Colonic mucosa (tissue), 4 donors: ENCODE measurements at regions not wholly inside any gene's neighbourhood (a gene's known extent, or its start where the extent isn't known, plus 50 kb on each side); places are given as distances from the start of the nearest gene placed in this dataset.

Experiments
- DNase-seq: peaks from one replicate; pipeline ENCODE4 v3.0.0-alpha.2; 2020
- H3K27ac ChIP-seq: fragments of 200-600 bp; one replicate; pipeline ENCODE4 v1.8.0; 2021
- H3K27me3 ChIP-seq: fragments of 200-600 bp; one replicate; pipeline ENCODE4 v1.8.0; 2021
- H3K36me3 ChIP-seq: fragments of 200-600 bp; one replicate; pipeline ENCODE4 v1.8.0; 2021
- H3K4me1 ChIP-seq: fragments of 200-600 bp; one replicate; pipeline ENCODE4 v1.8.0; 2021; ENCODE audit warnings: mild to moderate bottlenecking
- H3K4me3 ChIP-seq: fragments of 200-600 bp; one replicate; pipeline ENCODE4 v1.8.0; 2021
- H3K9ac ChIP-seq, 2 donors: one replicate each; pipeline ENCODE4 v1.7.0; 2013; ENCODE audit warnings: control low read depth in 2 of 2, low read depth in 2 of 2, low read length in 2 of 2
- H3K9me3 ChIP-seq: fragments of 200-600 bp; one replicate; pipeline ENCODE4 v1.8.0; 2021
- intact Hi-C: fragments of 100-400 bp; cut with DNase I; formaldehyde crosslinking; loops from one replicate; pipeline ENCODE4 v1.14.1; 2022
- TF ChIP-seq, protein P1 (sequence below): fragments of 200-600 bp; IDR thresholded peaks from one replicate; pipeline ENCODE4 v1.8.0; 2022; ENCODE audit warnings: antibody characterized with exemption, mild to moderate bottlenecking
- donor health status: healthy.
- donor health status: DM: no; HTN: no; CAD: no.
- donor health status: DM: no; HTN: no; CAD: no.

GRCh38 chr5:175129121-175129520 is 314.9 kb downstream of the DRD1 start:
- Histone ChIP-seq H3K4me1 (no peaks in the 10 kb centered on the region), H3K27me3 (no peaks in the 10 kb centered on the region), H3K27ac (no peak overlapping the region), H3K4me3 (no peak overlapping the region), H3K9ac (no peak overlapping the region), H3K9me3 (no peaks in the 10 kb centered on the region), H3K36me3 (no peaks in the 10 kb centered on the region)
- TF ChIP-seq, protein P1, sequence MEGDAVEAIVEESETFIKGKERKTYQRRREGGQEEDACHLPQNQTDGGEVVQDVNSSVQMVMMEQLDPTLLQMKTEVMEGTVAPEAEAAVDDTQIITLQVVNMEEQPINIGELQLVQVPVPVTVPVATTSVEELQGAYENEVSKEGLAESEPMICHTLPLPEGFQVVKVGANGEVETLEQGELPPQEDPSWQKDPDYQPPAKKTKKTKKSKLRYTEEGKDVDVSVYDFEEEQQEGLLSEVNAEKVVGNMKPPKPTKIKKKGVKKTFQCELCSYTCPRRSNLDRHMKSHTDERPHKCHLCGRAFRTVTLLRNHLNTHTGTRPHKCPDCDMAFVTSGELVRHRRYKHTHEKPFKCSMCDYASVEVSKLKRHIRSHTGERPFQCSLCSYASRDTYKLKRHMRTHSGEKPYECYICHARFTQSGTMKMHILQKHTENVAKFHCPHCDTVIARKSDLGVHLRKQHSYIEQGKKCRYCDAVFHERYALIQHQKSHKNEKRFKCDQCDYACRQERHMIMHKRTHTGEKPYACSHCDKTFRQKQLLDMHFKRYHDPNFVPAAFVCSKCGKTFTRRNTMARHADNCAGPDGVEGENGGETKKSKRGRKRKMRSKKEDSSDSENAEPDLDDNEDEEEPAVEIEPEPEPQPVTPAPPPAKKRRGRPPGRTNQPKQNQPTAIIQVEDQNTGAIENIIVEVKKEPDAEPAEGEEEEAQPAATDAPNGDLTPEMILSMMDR, result no peak
- intact Hi-C loops, result no loop called here
- DNase-seq, result no peak

- intact Hi-C loops, result no loop called here
- Histone ChIP-seq H3K36me3 (no peaks in the 10 kb centered on the region), H3K27ac (no peak overlapping the region), H3K9ac (no peak overlapping the region), H3K4me3 (no peak overlapping the region), H3K27me3 (no peaks in the 10 kb centered on the region), H3K4me1 (no peaks in the 10 kb centered on the region), H3K9me3 (no peaks in the 10 kb centered on the region)
- TF ChIP-seq, protein P1, result no peak
- no peak for DNase-seq
These were observed 319.2 kb downstream of the DRD1 start for GRCh38 chr5:175124821-175125220.

- intact Hi-C loops, result no loop called here
- H3K9me3 ChIP-seq, result no peaks in the 10 kb centered on the region
- H3K4me3 ChIP-seq, result no peak overlapping the region
- H3K27me3 ChIP-seq, result no peaks in the 10 kb centered on the region
- no peak overlapping the region for H3K27ac ChIP-seq
- H3K36me3 ChIP-seq, result no peaks in the 10 kb centered on the region
- no peak overlapping the region for H3K9ac ChIP-seq
- no peaks in the 10 kb centered on the region for H3K4me1 ChIP-seq
- TF ChIP-seq, protein P1, result no peak
- no peak for DNase-seq
These were observed 319.6 kb downstream of the DRD1 start for GRCh38 chr5:175124251-175124813.

GRCh38 chr5:175123542-175123941 is 320.4 kb downstream of the DRD1 start:
- H3K9ac ChIP-seq, result no peak overlapping the region
- TF ChIP-seq, protein P1, result no peak
- H3K36me3 ChIP-seq, result no peaks in the 10 kb centered on the region
- no peak overlapping the region for H3K4me3 ChIP-seq
- intact Hi-C loops, result no loop called here
- no peak overlapping the region for H3K27ac ChIP-seq
- no peaks in the 10 kb centered on the region for H3K4me1 ChIP-seq
- no peaks in the 10 kb centered on the region for H3K27me3 ChIP-seq
- no peak for DNase-seq
- H3K9me3 ChIP-seq, result no peaks in the 10 kb centered on the region

DNA sequence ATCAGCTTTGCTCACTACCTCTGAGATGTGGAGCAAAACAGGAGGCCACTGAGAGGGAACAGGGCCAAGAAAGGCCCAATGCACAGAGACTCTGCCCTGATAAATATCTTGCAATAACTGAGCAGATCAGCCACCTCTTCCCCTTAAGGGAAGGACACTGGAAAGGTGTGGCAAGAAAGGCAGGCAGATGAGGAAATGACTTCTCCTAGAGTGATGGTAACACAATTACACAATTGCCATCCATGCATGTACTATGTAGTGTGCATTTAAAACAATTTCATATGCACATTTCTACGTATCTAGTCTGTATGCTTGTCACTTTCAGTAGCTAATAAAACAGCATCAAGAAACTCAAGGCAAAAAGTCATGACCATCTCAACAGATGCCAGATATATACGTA is 322.5 kb downstream of the DRD1 start:
- Histone ChIP-seq H3K27ac (no peak overlapping the region), H3K4me1 (no peaks in the 10 kb centered on the region), H3K27me3 (no peaks in the 10 kb centered on the region), H3K9me3 (no peaks in the 10 kb centered on the region), H3K4me3 (no peak overlapping the region), H3K9ac (no peak overlapping the region), H3K36me3 (no peaks in the 10 kb centered on the region)
- DNase-seq, result no peak
- intact Hi-C loops, result no loop called here
- TF ChIP-seq, protein P1, result no peak

DNA sequence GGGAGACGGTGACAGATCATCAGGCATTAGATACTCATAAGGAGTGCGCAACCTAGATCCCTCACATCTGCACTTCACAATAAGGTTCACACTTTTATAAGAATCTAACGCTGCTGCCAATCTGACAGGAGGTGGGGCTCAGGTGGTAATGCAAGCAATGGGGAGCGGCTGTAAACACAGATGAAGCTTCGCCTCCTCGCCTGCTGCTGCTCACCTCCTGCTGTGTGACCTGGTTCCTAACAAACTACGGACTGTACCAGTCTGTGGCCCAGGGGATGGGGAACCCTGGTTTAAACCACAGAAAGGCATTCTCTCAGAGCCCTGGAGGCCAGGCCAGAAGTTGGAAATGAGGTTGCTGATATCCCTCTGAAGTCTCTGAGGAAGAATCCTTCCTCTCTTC is 323.6 kb downstream of the DRD1 start:
- Histone ChIP-seq H3K9ac (no peak overlapping the region), H3K27ac (no peak overlapping the region), H3K36me3 (no peaks in the 10 kb centered on the region), H3K4me3 (no peak overlapping the region), H3K4me1 (no peaks in the 10 kb centered on the region), H3K9me3 (no peaks in the 10 kb centered on the region), H3K27me3 (no peaks in the 10 kb centered on the region)
- intact Hi-C loops, result no loop called here
- TF ChIP-seq, protein P1, result no peak
- DNase-seq, result no peak
